T-cell (primary cell): ENCODE measurements at regions not wholly inside any gene's neighbourhood (a gene's known extent, or its start where the extent isn't known, plus 50 kb on each side); places are given as distances from the start of the nearest gene placed in this dataset.

Source experiments
- ATAC-seq, 4 experiments: fragments of 200-7000 bp in 3 of 4; fragments of 150-1000 bp in 1 of 4; cut with Tn5 transposase; replicated peaks in 1 of 4; 1 replicate in 3 of 4; 2 replicates in 1 of 4; pipeline ENCODE4 v1.10.0; 2021; ENCODE audit warnings: moderate library complexity in 3 of 4, mild to moderate bottlenecking in 2 of 4, moderate number of reproducible peaks in 1 of 4
- CTCF ChIA-PET, 2 donors: fragments of 300-600 bp; sonication (Branson Sonifier 250); formaldehyde crosslinking; loops; one replicate each; lab custom pipeline; 2022; ENCODE audit warnings: antibody characterized with exemption in 2 of 2; lab: Charles Lee
- POLR2A ChIA-PET, 2 donors: fragments of 300-600 bp; sonication (Branson Sonifier 250); formaldehyde crosslinking; loops; one replicate each; lab custom pipeline; 2022; ENCODE audit warnings: antibody characterized with exemption in 2 of 2; lab: Charles Lee
- DNase-seq, 35 experiments: peaks; one replicate each; pipeline versions ENCODE4 v3.0.0 to v3.0.0-alpha.2; 2013 to 2023
- H3K27ac ChIP-seq: one replicate; pipeline ENCODE4 v1.5.1; 2013; ENCODE audit warnings: low read length
- H3K27me3 ChIP-seq, 2 experiments: replicated peaks in 1 of 2; 1 replicate in 1 of 2; 2 replicates in 1 of 2; pipeline versions ENCODE4 v1.6.1 to v1.7.0; 2013; ENCODE audit warnings: low read length in 1 of 2, mixed read lengths in 1 of 2; ENCODE audit not compliant: control insufficient read depth in 2 of 2, insufficient read depth in 2 of 2; ENCODE audit errors: extremely low read depth in 1 of 2
- H3K36me3 ChIP-seq, 2 donors: 1 replicate in 1 of 2; 2 replicates in 1 of 2; pipeline versions ENCODE4 v1.6.1 to v1.7.0; 2013; ENCODE audit warnings: low read length in 1 of 2; ENCODE audit not compliant: control insufficient read depth in 2 of 2, insufficient read depth in 1 of 2; ENCODE audit errors: extremely low read depth in 1 of 2
- H3K4me1 ChIP-seq, 2 experiments: 1 replicate in 1 of 2; 2 replicates in 1 of 2; pipeline versions ENCODE4 v1.6.1 to v1.7.0; 2013; ENCODE audit warnings: low read length in 2 of 2, mixed read lengths in 1 of 2; ENCODE audit not compliant: insufficient read depth in 2 of 2, control insufficient read depth in 1 of 2; ENCODE audit errors: extremely low read depth in 1 of 2
- H3K4me3 ChIP-seq, 2 donors: 1 replicate in 1 of 2; 2 replicates in 1 of 2; pipeline versions ENCODE4 v1.5.1 to v1.7.0; 2013; ENCODE audit warnings: mild to moderate bottlenecking in 2 of 2, low read length in 1 of 2, moderate library complexity in 1 of 2; ENCODE audit not compliant: control insufficient read depth in 1 of 2; ENCODE audit errors: extremely low read depth in 1 of 2
- H3K9me3 ChIP-seq: 2 replicates; pipeline ENCODE4 v1.7.0; 2013
- H3K27ac Mint-ChIP-seq, 2 donors: one replicate each; pipeline ENCODE4 v1.8.0; 2020 to 2021; ENCODE audit warnings: mild to moderate bottlenecking in 2 of 2, mixed read lengths in 2 of 2
- H3K27me3 Mint-ChIP-seq, 2 donors: one replicate each; pipeline ENCODE4 v1.8.0; 2021 to 2022; ENCODE audit warnings: mixed read lengths in 2 of 2
- H3K36me3 Mint-ChIP-seq: one replicate; pipeline ENCODE4 v1.8.0; 2021; ENCODE audit warnings: mixed read lengths
- H3K4me1 Mint-ChIP-seq, 3 donors: one replicate each; pipeline ENCODE4 v1.8.0; 2020 to 2022; ENCODE audit warnings: mixed read lengths in 3 of 3, mild to moderate bottlenecking in 1 of 3
- H3K4me3 Mint-ChIP-seq, 3 donors: one replicate each; pipeline ENCODE4 v1.8.0; 2020 to 2022; ENCODE audit warnings: mild to moderate bottlenecking in 3 of 3, mixed read lengths in 3 of 3, moderate library complexity in 3 of 3
- H3K9me3 Mint-ChIP-seq, 3 donors: one replicate each; pipeline ENCODE4 v1.8.0; 2020 to 2022; ENCODE audit warnings: mixed read lengths in 3 of 3
- WGBS: methylation state at CpG from one replicate; pipeline ENCODE4 v1.1.5; 2013; ENCODE audit warnings: missing lambda C conversion rate; ENCODE audit not compliant: insufficient coverage; 5-methylcytosine and 5-hydroxymethylcytosine counted together

DNA sequence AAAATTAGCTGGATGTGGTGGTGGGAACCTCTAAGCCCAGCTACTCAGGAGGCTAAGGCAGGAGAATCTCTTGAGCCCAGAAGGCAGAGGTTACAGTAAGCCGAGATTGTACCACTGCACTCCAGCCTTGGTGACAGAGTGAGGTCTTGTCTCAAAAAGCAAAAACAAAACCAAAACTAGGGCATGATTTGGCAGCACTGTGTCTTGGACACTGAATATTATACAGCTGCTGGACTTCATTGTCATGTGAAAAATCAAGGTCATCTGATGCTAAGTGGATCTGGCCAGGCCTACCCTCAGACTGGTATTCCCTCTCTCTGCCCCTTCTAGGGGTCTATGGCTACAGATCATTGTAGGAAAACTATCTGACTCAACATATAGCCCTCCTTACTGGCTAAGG is 55.2 kb upstream of the MRPS6 start:
- Histone ChIP-seq H3K9me3 (no peaks in the 10 kb centered on the region), H3K4me1 (peaks cover 11% of the 10 kb centered on the region in 2 experiments), H3K27ac (no peak overlapping the region), H3K36me3 (no peaks in the 10 kb centered on the region), H3K27me3 (no peaks in the 10 kb centered on the region), H3K4me3 (no peak overlapping the region)
- DNase-seq (no peak), ATAC-seq (no peak)
- Mint-ChIP-seq H3K4me3 (no peak overlapping the region), H3K36me3 (peaks cover 8% of the 10 kb centered on the region), H3K27me3 (no peaks in the 10 kb centered on the region), H3K4me1 (peaks cover 15 to 28% (median 18%) of the 10 kb centered on the region in 3 donors), H3K27ac (no peak overlapping the region), H3K9me3 (peaks cover 5 to 15% (median 9%) of the 10 kb centered on the region in 3 donors)
- CTCF ChIA-PET = no interaction called here
- POLR2A ChIA-PET = no interaction called here
- WGBS = no CpG with 5 or more reads among the region's 1 CpG

GRCh38 chr21:34017039-34017961 is 56.1 kb upstream of the MRPS6 start:
- Histone ChIP-seq H3K27me3 (no peaks in the 10 kb centered on the region), H3K27ac (no peak overlapping the region), H3K36me3 (no peaks in the 10 kb centered on the region), H3K4me3 (no peak overlapping the region), H3K9me3 (no peaks in the 10 kb centered on the region), H3K4me1 (peaks cover 4 to 5% of the 10 kb centered on the region in 2 experiments)
- no peak overlapping the region for H3K27ac Mint-ChIP-seq
- H3K9me3 Mint-ChIP-seq = peaks cover 5 to 21% (median 13%) of the 10 kb centered on the region in 3 donors
- H3K4me3 Mint-ChIP-seq = no peak overlapping the region
- POLR2A ChIA-PET = interaction anchor here in 1 of 2 donors (0.6 kb wide), 1 partner anchor 81 kb away, joined by 3 read pairs; no protein-coding TSS in a partner anchor
- DNase-seq (no peak), ATAC-seq (no peak)
- CTCF ChIA-PET = interaction anchor here in 1 of 2 donors (0.6 kb wide), 1 partner anchor 1452 kb away, joined by 4 read pairs; no protein-coding TSS in a partner anchor
- peaks cover 15 to 28% (median 18%) of the 10 kb centered on the region in 3 donors for H3K4me1 Mint-ChIP-seq
- H3K27me3 Mint-ChIP-seq = no peaks in the 10 kb centered on the region
- WGBS = no CpG with 5 or more reads among the region's 5 CpGs
- H3K36me3 Mint-ChIP-seq = peaks cover 8% of the 10 kb centered on the region

GRCh38 chr21:34012640-34013039 is 60.7 kb upstream of the MRPS6 start:
- H3K27ac ChIP-seq = no peak overlapping the region

DNA sequence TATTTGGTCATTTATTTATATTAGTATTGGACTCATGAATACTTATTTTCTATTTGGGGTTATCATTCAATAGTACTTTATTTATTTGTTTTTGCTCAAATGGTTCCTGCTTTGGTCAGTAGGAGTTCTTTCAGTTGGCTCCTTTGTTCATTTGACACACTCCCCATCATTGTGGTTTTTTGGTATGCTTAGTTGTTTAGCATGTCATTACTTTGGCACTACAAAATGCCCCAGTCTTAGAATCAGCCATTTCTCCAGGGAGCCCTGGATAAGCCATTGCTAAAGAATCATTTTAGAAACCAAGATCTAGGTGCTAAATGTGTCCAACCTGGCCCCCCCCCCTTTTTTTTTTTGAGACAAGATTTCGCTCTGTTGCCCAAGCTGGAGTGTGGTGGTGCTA is 61.7 kb upstream of the MRPS6 start:
- Histone ChIP-seq H3K27me3 (no peaks in the 10 kb centered on the region), H3K36me3 (no peaks in the 10 kb centered on the region), H3K27ac (no peak overlapping the region), H3K4me1 (peaks cover 0 to 6% of the 10 kb centered on the region in 2 experiments), H3K4me3 (no peak overlapping the region), H3K9me3 (peaks cover 3% of the 10 kb centered on the region)
- H3K4me1 Mint-ChIP-seq = peaks cover 5 to 9% (median 8%) of the 10 kb centered on the region in 3 donors
- peaks cover 5 to 30% (median 19%) of the 10 kb centered on the region in 3 donors for H3K9me3 Mint-ChIP-seq
- POLR2A ChIA-PET = no interaction called here
- DNase-seq = no peak
- CTCF ChIA-PET = no interaction called here
- no peaks in the 10 kb centered on the region for H3K27me3 Mint-ChIP-seq
- H3K27ac Mint-ChIP-seq = no peak overlapping the region
- H3K36me3 Mint-ChIP-seq = peaks cover 16% of the 10 kb centered on the region
- no peak for ATAC-seq
- WGBS = no CpG with 5 or more reads among the region's 1 CpG
- no peak overlapping the region for H3K4me3 Mint-ChIP-seq

More at GRCh38 chr21:34012640-34013039, 60.7 kb upstream of the MRPS6 start:
- no peak overlapping the region for H3K4me3 ChIP-seq
- H3K36me3 ChIP-seq = no peaks in the 10 kb centered on the region
- no peaks in the 10 kb centered on the region for H3K27me3 Mint-ChIP-seq
- peaks cover 5 to 30% (median 19%) of the 10 kb centered on the region in 3 donors for H3K9me3 Mint-ChIP-seq
- DNase-seq = no peak
- 90% methylated on average over 3 of the region's 3 CpGs for WGBS
- ATAC-seq = no peak
- no peaks in the 10 kb centered on the region for H3K27me3 ChIP-seq
- ChIA-PET POLR2A (no interaction called here), CTCF (no interaction called here)
- H3K27ac Mint-ChIP-seq = no peak overlapping the region
- H3K4me1 Mint-ChIP-seq = peaks cover 5 to 10% (median 10%) of the 10 kb centered on the region in 3 donors
- peaks cover 3% of the 10 kb centered on the region for H3K9me3 ChIP-seq
- H3K36me3 Mint-ChIP-seq = peaks cover 16% of the 10 kb centered on the region
- no peak overlapping the region for H3K4me3 Mint-ChIP-seq
- peaks cover 0 to 6% of the 10 kb centered on the region in 2 experiments for H3K4me1 ChIP-seq

- POLR2A ChIA-PET = no interaction called here
- ATAC-seq = peak in 1 of 4 experiments; percentile 30
Observed at GRCh38 chr21:34009193-34009592, 64.2 kb upstream of the MRPS6 start.

DNA sequence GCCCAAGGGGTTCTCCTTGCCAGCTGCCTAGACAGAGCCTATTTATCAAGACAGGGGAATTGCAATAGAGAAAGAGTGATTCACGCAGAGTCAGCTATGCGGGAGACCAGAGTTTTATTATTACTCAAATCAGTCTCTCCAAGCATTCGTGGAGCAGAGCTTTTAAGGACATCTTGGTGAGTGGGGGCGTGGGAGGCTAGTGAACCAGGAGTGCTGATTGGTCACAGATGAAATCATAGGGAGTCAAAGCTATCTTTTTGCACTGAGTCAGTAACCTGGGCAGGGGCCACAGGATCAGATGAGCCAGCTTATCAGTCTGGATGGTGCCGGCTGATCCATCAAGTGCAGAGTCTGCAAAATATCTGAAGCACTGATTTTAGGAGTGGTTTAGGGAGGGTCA is 64.8 kb upstream of the MRPS6 start:
- H3K27ac Mint-ChIP-seq = no peak overlapping the region
- CTCF ChIA-PET = no interaction called here
- no peak for ATAC-seq

More at GRCh38 chr21:34009193-34009592, 64.2 kb upstream of the MRPS6 start:
- H3K4me1 ChIP-seq = peaks cover 0 to 6% of the 10 kb centered on the region in 2 experiments
- H3K4me3 ChIP-seq = no peak overlapping the region
- Mint-ChIP-seq H3K9me3 (peaks cover 0 to 23% (median 13%) of the 10 kb centered on the region in 3 donors), H3K27me3 (no peaks in the 10 kb centered on the region), H3K4me3 (no peak overlapping the region), H3K27ac (peak overlapping the region; percentile 27 to 40), H3K4me1 (peaks cover 5 to 9% (median 8%) of the 10 kb centered on the region in 3 donors), H3K36me3 (peaks cover 11% of the 10 kb centered on the region)
- H3K27me3 ChIP-seq = no peaks in the 10 kb centered on the region
- no peaks in the 10 kb centered on the region for H3K36me3 ChIP-seq
- CTCF ChIA-PET = no interaction called here
- peaks cover 3% of the 10 kb centered on the region for H3K9me3 ChIP-seq
- 61% methylated on average over 2 of the region's 3 CpGs for WGBS
- no peak for DNase-seq
- peak overlapping the region; percentile 11 for H3K27ac ChIP-seq

More for the DNA sequence above, 64.8 kb upstream of the MRPS6 start:
- Histone ChIP-seq H3K4me3 (no peak overlapping the region), H3K27me3 (no peaks in the 10 kb centered on the region), H3K4me1 (peaks cover 0 to 6% of the 10 kb centered on the region in 2 experiments), H3K27ac (no peak overlapping the region), H3K36me3 (no peaks in the 10 kb centered on the region), H3K9me3 (peaks cover 3% of the 10 kb centered on the region)
- Mint-ChIP-seq H3K9me3 (peaks cover 0 to 19% (median 13%) of the 10 kb centered on the region in 3 donors), H3K27me3 (no peaks in the 10 kb centered on the region), H3K4me3 (no peak overlapping the region), H3K36me3 (peaks cover 8% of the 10 kb centered on the region), H3K4me1 (peaks cover 5 to 9% (median 8%) of the 10 kb centered on the region in 3 donors)
- POLR2A ChIA-PET = interaction anchor here in 1 of 2 donors (0.6 kb wide), 1 partner anchor 1409 kb away, joined by 3 read pairs; no protein-coding TSS in a partner anchor
- DNase-seq = no peak
- WGBS = 78% methylated on average over 1 of the region's 5 CpGs
